IMR-90 (cell line): ENCODE measurements at regions not wholly inside any gene's neighbourhood (a gene's known extent, or its start where the extent isn't known, plus 50 kb on each side); places are given as distances from the start of the nearest gene placed in this dataset.

Experiments used
- ATAC-seq: fragments of 200-7000 bp; cut with Tn5 transposase; 2 replicates; pipeline ENCODE4 v1.9.1; 2020; ENCODE audit warnings: low read depth, mild to moderate bottlenecking, moderate library complexity
- BruUV-seq: library from RNA; stranded (reverse); fragments of 400-500 nt; replicated peaks from 2 replicates; lab custom pipeline; 2021; lab: Mats Ljungman, UMichigan
- CTCF ChIA-PET: fragments of 300-600 bp; formaldehyde crosslinking; extraction: SDS; loops from one replicate; lab custom pipeline; 2021; ENCODE audit warnings: antibody characterized with exemption; lab: Yijun Ruan, JAX
- POLR2A ChIA-PET: fragments of 300-600 bp; sonication (Branson Sonifier 250); formaldehyde crosslinking; loops from one replicate; lab custom pipeline; 2022; ENCODE audit warnings: antibody characterized with exemption; ENCODE audit not compliant: unreplicated experiment; lab: Charles Lee
- DNase-seq: peaks from one replicate; pipeline ENCODE4 v3.0.0; 2013
- H2AFZ ChIP-seq: replicated peaks from 2 replicates; pipeline ENCODE3; 2013; ENCODE audit warnings: low read length, mild to moderate bottlenecking; ENCODE audit not compliant: poor library complexity
- H2AK5ac ChIP-seq: 2 replicates; pipeline ENCODE4 v1.6.1; 2013; ENCODE audit warnings: low read depth, low read length, inconsistent platforms
- H2AK9ac ChIP-seq: replicated peaks from 2 replicates; pipeline ENCODE3; 2013; ENCODE audit warnings: mild to moderate bottlenecking, low read depth, low read length, moderate library complexity; ENCODE audit not compliant: poor library complexity
- H2BK120ac ChIP-seq: 2 replicates; pipeline ENCODE4 v1.6.1; 2013; ENCODE audit warnings: low read depth, low read length, inconsistent platforms
- H2BK15ac ChIP-seq: 3 replicates; pipeline ENCODE4 v1.6.1; 2013; ENCODE audit warnings: low read depth, low read length, inconsistent platforms
- H2BK20ac ChIP-seq: 2 replicates; pipeline ENCODE4 v1.6.1; 2013; ENCODE audit warnings: low read depth, mild to moderate bottlenecking, inconsistent platforms, low read length, moderate library complexity
- H2BK5ac ChIP-seq: 2 replicates; pipeline ENCODE4 v1.6.1; 2013; ENCODE audit warnings: mild to moderate bottlenecking, low read depth, low read length, inconsistent platforms; ENCODE audit not compliant: poor library complexity, severe bottlenecking
- H3K14ac ChIP-seq: replicated peaks from 2 replicates; pipeline ENCODE4 v1.6.1; 2013; ENCODE audit warnings: low read depth, low read length, inconsistent platforms
- H3K18ac ChIP-seq: 2 replicates; pipeline ENCODE4 v1.6.1; 2013; ENCODE audit warnings: low read depth, low read length, control low read depth
- H3K23ac ChIP-seq: 2 replicates; pipeline ENCODE4 v1.6.1; 2013; ENCODE audit warnings: low read depth, low read length, inconsistent platforms
- H3K27ac ChIP-seq: 2 replicates; pipeline ENCODE4 v1.5.1; 2013; ENCODE audit warnings: mild to moderate bottlenecking, control low read depth, low read length; ENCODE audit not compliant: insufficient read depth
- H3K27me3 ChIP-seq: 2 replicates; pipeline ENCODE4 v1.6.1; 2013; ENCODE audit warnings: low read length; ENCODE audit not compliant: control insufficient read depth, insufficient read depth
- H3K36me3 ChIP-seq: 2 replicates; pipeline ENCODE4 v1.6.1; 2013; ENCODE audit warnings: low read length, mixed read lengths; ENCODE audit not compliant: control insufficient read depth, insufficient read depth
- H3K4ac ChIP-seq: 2 replicates; pipeline ENCODE4 v1.6.1; 2013; ENCODE audit warnings: low read depth, low read length, inconsistent platforms
- H3K4me1 ChIP-seq: 2 replicates; pipeline ENCODE4 v1.6.1; 2013; ENCODE audit warnings: low read length, mixed read lengths; ENCODE audit not compliant: control insufficient read depth, insufficient read depth
- H3K4me2 ChIP-seq: 2 replicates; pipeline ENCODE4 v1.6.1; 2013; ENCODE audit warnings: low read depth, mild to moderate bottlenecking, control low read depth, low read length, moderate library complexity
- H3K4me3 ChIP-seq: 2 replicates; pipeline ENCODE4 v1.5.1; 2013; ENCODE audit warnings: low read depth, mild to moderate bottlenecking, control low read depth, low read length, moderate library complexity; ENCODE audit not compliant: insufficient read depth
- H3K56ac ChIP-seq: 2 replicates; pipeline ENCODE4 v1.6.1; 2013; ENCODE audit warnings: low read length, inconsistent platforms; ENCODE audit not compliant: insufficient read depth; ENCODE audit errors: extremely low read depth
- H3K79me1 ChIP-seq, 2 experiments: 2 replicates each; pipeline ENCODE4 v1.6.1; 2013; ENCODE audit warnings: low read length in 2 of 2, inconsistent platforms in 1 of 2, low read depth in 1 of 2
- H3K9ac ChIP-seq: 2 replicates; pipeline ENCODE4 v1.6.1; 2013; ENCODE audit warnings: low read depth, low read length, control low read depth
- H3K9me1 ChIP-seq: 2 replicates; pipeline ENCODE4 v1.6.1; 2013; ENCODE audit warnings: low read length, inconsistent platforms; ENCODE audit not compliant: insufficient read depth
- H3K9me3 ChIP-seq: 2 replicates; pipeline ENCODE4 v1.6.1; 2013; ENCODE audit warnings: low read length; ENCODE audit not compliant: control insufficient read depth, insufficient read depth
- H4K20me1 ChIP-seq: 2 replicates; pipeline ENCODE4 v1.6.1; 2013; ENCODE audit warnings: low read length, inconsistent platforms; ENCODE audit not compliant: insufficient read depth
- H4K5ac ChIP-seq: 2 replicates; pipeline ENCODE4 v1.6.1; 2013; ENCODE audit warnings: mild to moderate bottlenecking, low read depth, low read length, control low read depth
- H4K8ac ChIP-seq, 2 experiments: 2 replicates each; pipeline ENCODE4 v1.6.1; 2013; ENCODE audit warnings: low read depth in 2 of 2, low read length in 2 of 2, control low read depth in 1 of 2, inconsistent platforms in 1 of 2
- H4K91ac ChIP-seq: 2 replicates; pipeline ENCODE4 v1.6.1; 2013; ENCODE audit warnings: low read depth, low read length, inconsistent platforms; ENCODE audit not compliant: insufficient read depth
- BHLHE40 ChIP-seq: fragments of 150-350 bp; IDR thresholded peaks from 2 replicates; pipeline ENCODE4 v1.6.1; 2016; ENCODE audit warnings: mild to moderate bottlenecking, low read depth, low read length
- CHD1 ChIP-seq: IDR thresholded peaks from 2 replicates; pipeline ENCODE4 v1.6.1; 2012; ENCODE audit warnings: low read depth, low read length, improper control_type of control experiment
- FOS ChIP-seq: fragments of 150-350 bp; IDR thresholded peaks from 2 replicates; pipeline ENCODE4 v1.6.1; 2016; ENCODE audit warnings: low read depth, low read length
- MAFK ChIP-seq: IDR thresholded peaks from 2 replicates; pipeline ENCODE4 v1.6.1; 2012; ENCODE audit warnings: low read depth, low read length, improper control_type of control experiment
- RCOR1 ChIP-seq: IDR thresholded peaks from 2 replicates; pipeline ENCODE4 v1.6.1; 2012; ENCODE audit warnings: mild to moderate bottlenecking, low read length, improper control_type of control experiment; ENCODE audit not compliant: insufficient replicate concordance
- WGBS, 2 experiments: methylation state at CpG; one replicate each; pipeline versions ENCODE4 v1.1.5 to v1.1.7; 2013; ENCODE audit warnings: missing lambda C conversion rate in 2 of 2; ENCODE audit not compliant: insufficient read length in 1 of 2; ENCODE audit errors: extremely low coverage in 2 of 2; 5-methylcytosine and 5-hydroxymethylcytosine counted together
- dilution Hi-C: fragments of 300-500 bp; cut with HindIII; formaldehyde crosslinking; loops from one replicate; pipeline ENCODE4 v1.14.3; 2018; ENCODE audit warnings: low sequenced_read_pairs; ENCODE audit not compliant: unreplicated experiment
- in situ Hi-C: fragments of 300-500 bp; cut with MboI; formaldehyde crosslinking; loops from 3 replicates; pipeline ENCODE4 v1.14.3; 2019; ENCODE audit warnings: low sequenced_read_pairs, inconsistent platforms, mixed read lengths
- intact Hi-C: fragments of 100-400 bp; cut with micrococcal nuclease; formaldehyde crosslinking; loops from 2 replicates; pipeline ENCODE4 v1.10.0; 2022
- TF ChIP-seq, protein P1 (sequence below): conservative IDR thresholded peaks from 2 replicates; pipeline ENCODE4 v1.5.1; 2012; ENCODE audit warnings: mild to moderate bottlenecking, low read depth, low read length, improper control_type of control experiment
- TF ChIP-seq, protein P2 (sequence below): fragments of 150-350 bp; IDR thresholded peaks from 2 replicates; pipeline ENCODE4 v1.6.1; 2016; ENCODE audit warnings: low read depth, mild to moderate bottlenecking, low read length, moderate library complexity, borderline replicate concordance

DNA sequence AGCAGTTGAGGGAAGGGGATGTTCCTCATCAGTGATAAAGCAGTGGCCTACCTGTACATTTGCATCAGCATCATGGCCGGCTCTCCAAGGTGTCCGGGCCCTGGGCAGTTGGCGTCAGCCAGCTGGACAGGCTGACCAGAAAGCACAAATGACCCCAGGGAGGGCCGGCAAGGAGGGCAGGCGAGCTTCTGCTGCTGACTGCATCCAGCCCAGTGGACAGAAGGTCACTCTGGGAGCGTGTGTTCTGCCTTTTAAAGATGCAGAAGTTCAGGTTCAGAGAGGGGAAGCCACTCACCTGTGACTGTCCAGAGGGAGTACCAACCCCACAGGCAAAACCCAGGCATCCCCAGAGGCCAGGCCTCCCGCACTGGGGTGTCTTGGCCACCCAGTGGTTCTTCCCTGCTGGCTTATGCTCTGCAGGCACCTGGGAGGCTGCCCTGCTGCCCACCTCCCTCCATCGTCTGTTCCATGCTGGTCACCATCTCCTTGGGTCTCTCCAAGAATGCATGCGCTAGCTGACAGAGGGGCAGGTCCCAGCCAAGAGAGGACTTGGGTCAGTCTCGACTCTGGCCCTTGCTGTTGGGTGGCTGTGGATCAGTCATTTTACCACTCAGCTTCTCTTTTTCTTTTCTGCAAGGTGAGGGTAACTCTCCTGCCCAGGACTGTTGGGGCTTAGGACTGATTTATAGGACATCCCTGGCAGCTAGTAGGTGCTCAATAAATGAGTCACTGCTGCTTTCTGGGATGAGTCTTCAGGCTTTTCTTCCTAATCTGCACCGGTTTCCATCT, 89.9 kb downstream of the INHBB start:
- Histone ChIP-seq H3K18ac (no peak overlapping the region), H2BK120ac (no peak overlapping the region), H2BK15ac (no peak overlapping the region), H2BK20ac (no peak overlapping the region), H3K56ac (no peak overlapping the region), H3K27me3 (peaks cover 66% of the 10 kb centered on the region), H3K23ac (no peak overlapping the region), H2BK5ac (no peak overlapping the region), H3K9me1 (no peaks in the 10 kb centered on the region), H3K4ac (no peak overlapping the region), H4K20me1 (no peaks in the 10 kb centered on the region), H3K9ac (no peak overlapping the region), H3K27ac (no peak overlapping the region), H2AK5ac (no peak overlapping the region), H3K4me1 (no peaks in the 10 kb centered on the region), H2AK9ac (peak overlapping the region; percentile 33), H3K79me1 (no peaks in the 10 kb centered on the region), H3K9me3 (no peaks in the 10 kb centered on the region), H4K91ac (no peak overlapping the region), H4K8ac (no peak overlapping the region), H3K4me2 (no peak overlapping the region), H3K14ac (no peak overlapping the region), H4K5ac (no peak overlapping the region), H2AFZ (no peak overlapping the region), H3K36me3 (no peaks in the 10 kb centered on the region), H3K4me3 (no peak overlapping the region)
- intact Hi-C loops (no loop called here), dilution Hi-C loops (no loop called here), in situ Hi-C loops (no loop called here)
- ATAC-seq: no peak
- BruUV-seq: no TSS peak
- CTCF ChIA-PET: interaction anchor here (1.2 kb wide), 1 partner anchor 16 kb away, joined by 5 read pairs; no protein-coding TSS in a partner anchor
- 80% methylated on average over 4 of the region's 11 CpGs; no CpG with 5 or more reads in 1 of the 2 experiments for WGBS, 2 experiments
- POLR2A ChIA-PET: no interaction called here
- DNase-seq: no peak
- TF ChIP-seq RCOR1: no peak
- TF ChIP-seq CHD1: no peak
- no peak for TF ChIP-seq BHLHE40
- TF ChIP-seq, protein P1, sequence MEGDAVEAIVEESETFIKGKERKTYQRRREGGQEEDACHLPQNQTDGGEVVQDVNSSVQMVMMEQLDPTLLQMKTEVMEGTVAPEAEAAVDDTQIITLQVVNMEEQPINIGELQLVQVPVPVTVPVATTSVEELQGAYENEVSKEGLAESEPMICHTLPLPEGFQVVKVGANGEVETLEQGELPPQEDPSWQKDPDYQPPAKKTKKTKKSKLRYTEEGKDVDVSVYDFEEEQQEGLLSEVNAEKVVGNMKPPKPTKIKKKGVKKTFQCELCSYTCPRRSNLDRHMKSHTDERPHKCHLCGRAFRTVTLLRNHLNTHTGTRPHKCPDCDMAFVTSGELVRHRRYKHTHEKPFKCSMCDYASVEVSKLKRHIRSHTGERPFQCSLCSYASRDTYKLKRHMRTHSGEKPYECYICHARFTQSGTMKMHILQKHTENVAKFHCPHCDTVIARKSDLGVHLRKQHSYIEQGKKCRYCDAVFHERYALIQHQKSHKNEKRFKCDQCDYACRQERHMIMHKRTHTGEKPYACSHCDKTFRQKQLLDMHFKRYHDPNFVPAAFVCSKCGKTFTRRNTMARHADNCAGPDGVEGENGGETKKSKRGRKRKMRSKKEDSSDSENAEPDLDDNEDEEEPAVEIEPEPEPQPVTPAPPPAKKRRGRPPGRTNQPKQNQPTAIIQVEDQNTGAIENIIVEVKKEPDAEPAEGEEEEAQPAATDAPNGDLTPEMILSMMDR: no peak
- no peak for TF ChIP-seq FOS
- TF ChIP-seq MAFK: no peak
- TF ChIP-seq, protein P2, sequence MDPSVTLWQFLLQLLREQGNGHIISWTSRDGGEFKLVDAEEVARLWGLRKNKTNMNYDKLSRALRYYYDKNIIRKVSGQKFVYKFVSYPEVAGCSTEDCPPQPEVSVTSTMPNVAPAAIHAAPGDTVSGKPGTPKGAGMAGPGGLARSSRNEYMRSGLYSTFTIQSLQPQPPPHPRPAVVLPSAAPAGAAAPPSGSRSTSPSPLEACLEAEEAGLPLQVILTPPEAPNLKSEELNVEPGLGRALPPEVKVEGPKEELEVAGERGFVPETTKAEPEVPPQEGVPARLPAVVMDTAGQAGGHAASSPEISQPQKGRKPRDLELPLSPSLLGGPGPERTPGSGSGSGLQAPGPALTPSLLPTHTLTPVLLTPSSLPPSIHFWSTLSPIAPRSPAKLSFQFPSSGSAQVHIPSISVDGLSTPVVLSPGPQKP: no peak
